HG03520 (cell line): ENCODE measurements at regions not wholly inside any gene's neighbourhood (a gene's known extent, or its start where the extent isn't known, plus 50 kb on each side); places are given as distances from the start of the nearest gene placed in this dataset.
"Not testable (repeated sequence)": the region's sequence is repeated elsewhere in the genome, so short reads cannot be mapped to it uniquely, and the experiment has no call there.

ENCODE experiments used
- ATAC-seq: cut with Tn5 transposase; IDR thresholded peaks from one replicate; pipeline ENCODE4 v1.9.1; 2021; ENCODE audit warnings: mild to moderate bottlenecking, moderate library complexity; ENCODE audit not compliant: unreplicated experiment

- not testable (repeated sequence) for ATAC-seq
These were observed 293.0 kb upstream of the NOTCH2NLA start for GRCh38 chr1:146521804-146522203.

GRCh38 chr1:146513754-146514153, 284.9 kb upstream of the NOTCH2NLA start:
- not testable (repeated sequence) for ATAC-seq

GRCh38 chr1:146511047-146511777, 282.4 kb upstream of the NOTCH2NLA start:
- ATAC-seq: not testable (repeated sequence)

GRCh38 chr1:146510248-146510983, 281.6 kb upstream of the NOTCH2NLA start:
- not testable (repeated sequence) for ATAC-seq

- ATAC-seq: not testable (repeated sequence)
These were observed 275.3 kb upstream of the NOTCH2NLA start for GRCh38 chr1:146504121-146504520.

GRCh38 chr1:146487555-146487954, 258.7 kb upstream of the NOTCH2NLA start:
- ATAC-seq: not testable (repeated sequence)

GRCh38 chr1:146487155-146487554, 258.3 kb upstream of the NOTCH2NLA start:
- not testable (repeated sequence) for ATAC-seq

GRCh38 chr1:146486300-146487014, 257.6 kb upstream of the NOTCH2NLA start:
- ATAC-seq: not testable (repeated sequence)

GRCh38 chr1:146484195-146484594, 255.4 kb upstream of the NOTCH2NLA start:
- not testable (repeated sequence) for ATAC-seq

- ATAC-seq: not testable (repeated sequence)
These were observed 250.4 kb upstream of the NOTCH2NLA start for GRCh38 chr1:146479188-146479587.

- ATAC-seq: not testable (repeated sequence)
These were observed 249.4 kb upstream of the NOTCH2NLA start for GRCh38 chr1:146478125-146478720.

- not testable (repeated sequence) for ATAC-seq
These were observed 246.3 kb upstream of the NOTCH2NLA start for GRCh38 chr1:146475086-146475485.

GRCh38 chr1:146474216-146474615, 245.4 kb upstream of the NOTCH2NLA start:
- ATAC-seq: not testable (repeated sequence)

GRCh38 chr1:146472192-146472861, 243.5 kb upstream of the NOTCH2NLA start:
- ATAC-seq: not testable (repeated sequence)

GRCh38 chr1:146459939-146460338, 231.1 kb upstream of the NOTCH2NLA start:
- not testable (repeated sequence) for ATAC-seq

- not testable (repeated sequence) for ATAC-seq
These were observed 230.5 kb upstream of the NOTCH2NLA start for GRCh38 chr1:146459308-146459707.

GRCh38 chr1:146448877-146449246, 220.0 kb upstream of the NOTCH2NLA start:
- not testable (repeated sequence) for ATAC-seq

- ATAC-seq: not testable (repeated sequence)
These were observed 219.5 kb upstream of the NOTCH2NLA start for GRCh38 chr1:146448212-146448876.

- ATAC-seq: not testable (repeated sequence)
These were observed 215.0 kb upstream of the NOTCH2NLA start for GRCh38 chr1:146443871-146444222.
